Hepatocyte (in vitro differentiated cells): ENCODE measurements at regions not wholly inside any gene's neighbourhood (a gene's known extent, or its start where the extent isn't known, plus 50 kb on each side); places are given as distances from the start of the nearest gene placed in this dataset.
A peak's percentile ranks its signal among the peaks of the same experiment; 100 is the strongest.

ENCODE experiments used
- EZH2 ChIP-seq: fragments of 200-600 bp; sonication (generic); IDR thresholded peaks from 2 replicates; pipeline ENCODE4 v1.6.1; 2016; ENCODE audit warnings: antibody characterized with exemption, mild to moderate bottlenecking, borderline replicate concordance
- EZH2phosphoT487 ChIP-seq: fragments of 200-600 bp; sonication (generic); IDR thresholded peaks from one replicate; pipeline ENCODE4 v1.6.1; 2018; ENCODE audit warnings: antibody characterized with exemption, mild to moderate bottlenecking, low read depth, moderate library complexity; ENCODE audit not compliant: unreplicated experiment, severe bottlenecking
- TF ChIP-seq, protein P1 (sequence below): fragments of 200-600 bp; sonication (generic); IDR thresholded peaks from 2 replicates; pipeline ENCODE4 v1.5.1; 2016; ENCODE audit warnings: antibody characterized with exemption, mild to moderate bottlenecking; ENCODE audit not compliant: poor library complexity

DNA sequence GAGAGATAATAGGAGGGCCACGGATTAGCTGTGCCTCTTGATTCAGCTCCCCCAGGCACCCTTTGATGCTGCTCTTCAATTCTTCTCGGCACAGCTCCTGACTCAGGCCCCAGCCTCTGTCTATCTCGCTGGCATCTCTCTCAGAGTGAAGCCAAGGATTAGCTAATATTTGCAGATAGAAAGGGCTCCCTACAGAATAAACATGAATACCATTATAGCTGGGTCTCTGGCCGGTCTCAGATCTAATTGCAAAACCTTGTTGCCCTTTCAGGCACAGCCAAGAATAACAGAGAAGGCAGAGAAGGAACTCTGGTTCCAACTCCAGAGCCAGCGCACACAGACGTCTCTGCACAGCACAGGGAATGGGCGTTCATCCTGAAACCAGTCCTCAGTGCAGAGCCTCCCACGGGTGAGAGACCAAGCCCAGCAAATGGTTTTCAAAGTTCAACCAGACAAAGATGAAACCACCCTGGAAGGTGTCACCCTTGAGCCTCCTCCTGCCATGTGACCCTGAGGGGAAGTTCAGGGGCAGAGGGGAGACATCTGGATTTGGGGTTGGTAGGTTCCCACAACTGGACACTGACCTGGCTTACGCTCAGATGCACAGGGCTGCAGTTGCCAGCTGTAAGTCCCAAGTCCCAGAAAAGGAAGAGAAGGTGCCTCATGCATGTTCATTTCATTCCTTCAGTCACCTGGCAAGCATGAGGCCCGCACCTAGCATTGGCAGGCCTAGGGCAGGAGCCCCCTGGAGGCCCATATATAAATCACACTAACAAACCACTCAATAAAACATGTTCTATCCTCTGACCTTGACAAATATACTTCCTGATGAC is 394.0 kb downstream of the NPHP4 start:
- TF ChIP-seq, protein P1, sequence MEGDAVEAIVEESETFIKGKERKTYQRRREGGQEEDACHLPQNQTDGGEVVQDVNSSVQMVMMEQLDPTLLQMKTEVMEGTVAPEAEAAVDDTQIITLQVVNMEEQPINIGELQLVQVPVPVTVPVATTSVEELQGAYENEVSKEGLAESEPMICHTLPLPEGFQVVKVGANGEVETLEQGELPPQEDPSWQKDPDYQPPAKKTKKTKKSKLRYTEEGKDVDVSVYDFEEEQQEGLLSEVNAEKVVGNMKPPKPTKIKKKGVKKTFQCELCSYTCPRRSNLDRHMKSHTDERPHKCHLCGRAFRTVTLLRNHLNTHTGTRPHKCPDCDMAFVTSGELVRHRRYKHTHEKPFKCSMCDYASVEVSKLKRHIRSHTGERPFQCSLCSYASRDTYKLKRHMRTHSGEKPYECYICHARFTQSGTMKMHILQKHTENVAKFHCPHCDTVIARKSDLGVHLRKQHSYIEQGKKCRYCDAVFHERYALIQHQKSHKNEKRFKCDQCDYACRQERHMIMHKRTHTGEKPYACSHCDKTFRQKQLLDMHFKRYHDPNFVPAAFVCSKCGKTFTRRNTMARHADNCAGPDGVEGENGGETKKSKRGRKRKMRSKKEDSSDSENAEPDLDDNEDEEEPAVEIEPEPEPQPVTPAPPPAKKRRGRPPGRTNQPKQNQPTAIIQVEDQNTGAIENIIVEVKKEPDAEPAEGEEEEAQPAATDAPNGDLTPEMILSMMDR, result peak; percentile 29
- TF ChIP-seq EZH2 (no peak), EZH2phosphoT487 (no peak)
